Nephron (organoid): ENCODE measurements at regions not wholly inside any gene's neighbourhood (a gene's known extent, or its start where the extent isn't known, plus 50 kb on each side); places are given as distances from the start of the nearest gene placed in this dataset.
A peak's percentile ranks its signal among the peaks of the same experiment; 100 is the strongest.

Experiments used
- H3K27ac Mint-ChIP-seq, 3 experiments: 2 replicates each; pipeline ENCODE4 v1.8.0; 2020; ENCODE audit warnings: mixed read lengths in 3 of 3, mild to moderate bottlenecking in 2 of 3, moderate library complexity in 1 of 3
- H3K27me3 Mint-ChIP-seq: 2 replicates; pipeline ENCODE4 v1.8.0; 2021; ENCODE audit warnings: low read depth, mild to moderate bottlenecking, moderate library complexity, mixed read lengths
- H3K36me3 Mint-ChIP-seq: 2 replicates; pipeline ENCODE4 v1.8.0; 2020; ENCODE audit warnings: low read depth, mixed read lengths
- H3K4me1 Mint-ChIP-seq: 2 replicates; pipeline ENCODE4 v1.8.0; 2020; ENCODE audit warnings: mixed read lengths
- H3K4me3 Mint-ChIP-seq, 3 experiments: 2 replicates each; pipeline ENCODE4 v1.8.0; 2020; ENCODE audit warnings: mild to moderate bottlenecking in 3 of 3, mixed read lengths in 3 of 3, moderate library complexity in 2 of 3
- H3K9me3 Mint-ChIP-seq: 2 replicates; pipeline ENCODE4 v1.8.0; 2020; ENCODE audit warnings: mixed read lengths
- TF ChIP-seq, protein P1 (sequence below), 3 experiments: fragments of 200-600 bp; sonication (generic); IDR thresholded peaks; one replicate each; pipeline ENCODE4 v1.5.0; 2021; ENCODE audit warnings: antibody characterized with exemption in 3 of 3; ENCODE audit not compliant: unreplicated experiment in 3 of 3

DNA sequence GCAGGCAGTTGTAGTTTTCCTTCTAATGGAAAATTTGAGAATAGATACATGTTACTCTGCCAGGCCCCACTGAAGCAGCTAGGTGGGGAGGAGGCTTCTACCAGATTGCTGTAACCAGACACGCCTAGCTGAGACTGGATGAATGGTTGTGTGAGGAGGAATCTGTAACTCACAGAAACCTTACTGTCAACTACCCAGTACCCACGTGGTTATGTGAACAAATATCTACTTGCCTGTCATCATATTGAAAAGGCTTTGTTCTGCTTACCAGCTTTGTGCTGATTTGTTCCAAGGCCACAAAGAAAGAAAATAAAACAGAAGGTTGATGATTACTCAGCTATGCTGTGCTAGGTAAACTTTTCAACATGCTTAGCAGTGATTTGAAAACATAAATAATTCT is 167.2 kb downstream of the CAPZA3 start:
- no peaks in the 10 kb centered on the region for H3K9me3 Mint-ChIP-seq
- H3K27ac Mint-ChIP-seq, result no peak overlapping the region
- no peaks in the 10 kb centered on the region for H3K4me1 Mint-ChIP-seq
- TF ChIP-seq, protein P1, sequence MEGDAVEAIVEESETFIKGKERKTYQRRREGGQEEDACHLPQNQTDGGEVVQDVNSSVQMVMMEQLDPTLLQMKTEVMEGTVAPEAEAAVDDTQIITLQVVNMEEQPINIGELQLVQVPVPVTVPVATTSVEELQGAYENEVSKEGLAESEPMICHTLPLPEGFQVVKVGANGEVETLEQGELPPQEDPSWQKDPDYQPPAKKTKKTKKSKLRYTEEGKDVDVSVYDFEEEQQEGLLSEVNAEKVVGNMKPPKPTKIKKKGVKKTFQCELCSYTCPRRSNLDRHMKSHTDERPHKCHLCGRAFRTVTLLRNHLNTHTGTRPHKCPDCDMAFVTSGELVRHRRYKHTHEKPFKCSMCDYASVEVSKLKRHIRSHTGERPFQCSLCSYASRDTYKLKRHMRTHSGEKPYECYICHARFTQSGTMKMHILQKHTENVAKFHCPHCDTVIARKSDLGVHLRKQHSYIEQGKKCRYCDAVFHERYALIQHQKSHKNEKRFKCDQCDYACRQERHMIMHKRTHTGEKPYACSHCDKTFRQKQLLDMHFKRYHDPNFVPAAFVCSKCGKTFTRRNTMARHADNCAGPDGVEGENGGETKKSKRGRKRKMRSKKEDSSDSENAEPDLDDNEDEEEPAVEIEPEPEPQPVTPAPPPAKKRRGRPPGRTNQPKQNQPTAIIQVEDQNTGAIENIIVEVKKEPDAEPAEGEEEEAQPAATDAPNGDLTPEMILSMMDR (IDR thresholded peaks at IDR 0.05; ENCODE audit: unreplicated experiment in 3 of 3), result no peak
- H3K27me3 Mint-ChIP-seq, result no peaks in the 10 kb centered on the region
- H3K36me3 Mint-ChIP-seq, result no peaks in the 10 kb centered on the region
- no peak overlapping the region for H3K4me3 Mint-ChIP-seq

DNA sequence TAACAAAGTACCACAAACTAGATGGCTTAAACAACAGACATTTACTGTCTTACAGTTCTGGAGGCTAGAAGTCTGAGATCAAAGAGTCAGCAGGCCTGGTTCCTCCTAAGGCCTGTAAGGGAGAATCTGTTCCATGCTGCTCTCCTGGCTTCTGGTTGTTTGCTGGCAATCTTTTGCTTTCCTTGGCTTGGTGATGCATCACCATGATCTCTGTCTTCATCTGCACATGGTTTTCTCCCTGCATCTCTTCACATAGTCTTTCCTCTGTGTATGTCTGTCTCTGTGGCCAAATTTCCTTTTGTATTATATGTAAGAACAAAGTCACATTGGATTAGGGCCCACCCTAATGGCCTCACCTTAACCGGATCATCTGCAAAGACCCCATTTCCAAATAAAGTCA is 168.5 kb downstream of the CAPZA3 start:
- Mint-ChIP-seq H3K27ac (peak overlapping the region in 1 of 3 experiments; percentile 14), H3K4me1 (no peaks in the 10 kb centered on the region), H3K27me3 (no peaks in the 10 kb centered on the region), H3K9me3 (no peaks in the 10 kb centered on the region), H3K4me3 (no peak overlapping the region), H3K36me3 (no peaks in the 10 kb centered on the region)
- TF ChIP-seq, protein P1 (IDR thresholded peaks at IDR 0.05; ENCODE audit: unreplicated experiment in 3 of 3), result no peak

DNA sequence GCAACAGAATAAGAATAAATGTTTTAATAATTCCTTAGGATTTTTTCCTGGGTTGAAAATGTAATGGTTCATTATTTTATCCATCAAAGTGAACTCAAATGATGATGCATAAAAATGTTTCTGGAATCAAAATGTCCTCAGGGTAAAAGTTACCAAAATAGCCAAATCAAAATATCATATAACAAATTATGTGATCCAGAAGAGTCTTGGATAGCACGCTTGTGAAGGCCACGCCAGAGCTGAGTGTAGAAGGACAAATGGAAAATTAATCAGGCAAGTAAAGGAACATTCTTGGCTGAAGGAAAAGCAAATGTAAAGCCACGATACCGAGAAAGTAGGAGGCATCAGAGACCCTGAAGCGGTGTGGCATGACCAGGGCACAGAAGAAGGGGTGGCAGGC is 169.2 kb downstream of the CAPZA3 start:
- TF ChIP-seq, protein P1 (IDR thresholded peaks at IDR 0.05; ENCODE audit: unreplicated experiment in 3 of 3), result no peak

GRCh38 chr12:18907728-18908127 is 169.8 kb downstream of the CAPZA3 start:
- Mint-ChIP-seq H3K4me1 (no peaks in the 10 kb centered on the region), H3K36me3 (no peaks in the 10 kb centered on the region), H3K4me3 (no peak overlapping the region), H3K9me3 (no peaks in the 10 kb centered on the region), H3K27me3 (no peaks in the 10 kb centered on the region), H3K27ac (no peak overlapping the region)
- TF ChIP-seq, protein P1 (IDR thresholded peaks at IDR 0.05; ENCODE audit: unreplicated experiment in 3 of 3), result no peak

More for the DNA sequence above, 169.2 kb downstream of the CAPZA3 start:
- no peak overlapping the region for H3K4me3 Mint-ChIP-seq
- H3K36me3 Mint-ChIP-seq, result no peaks in the 10 kb centered on the region
- H3K27ac Mint-ChIP-seq, result no peak overlapping the region
- H3K4me1 Mint-ChIP-seq, result no peaks in the 10 kb centered on the region
- no peaks in the 10 kb centered on the region for H3K27me3 Mint-ChIP-seq
- H3K9me3 Mint-ChIP-seq, result no peaks in the 10 kb centered on the region

DNA sequence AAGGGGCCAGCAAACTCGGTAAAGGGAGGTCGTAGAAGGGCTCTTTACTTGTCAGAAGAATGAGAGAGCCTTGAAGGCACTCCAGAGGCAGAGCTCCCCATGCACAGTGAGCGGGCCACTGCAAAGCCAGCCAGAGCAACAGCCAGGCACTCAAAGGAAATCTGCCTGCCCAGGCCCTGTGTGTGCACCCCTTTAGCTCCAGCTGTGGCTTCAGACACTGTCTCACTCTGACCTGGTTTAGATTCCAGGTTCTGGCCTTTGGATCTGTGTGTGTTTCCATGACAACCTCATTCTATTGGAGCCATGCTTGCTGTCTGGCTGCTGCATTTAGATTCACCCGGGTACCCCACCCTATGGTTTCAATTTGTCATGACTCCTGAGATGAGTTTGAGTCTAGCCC is 170.3 kb downstream of the CAPZA3 start:
- Mint-ChIP-seq H3K9me3 (no peaks in the 10 kb centered on the region), H3K4me1 (no peaks in the 10 kb centered on the region), H3K36me3 (no peaks in the 10 kb centered on the region), H3K27me3 (no peaks in the 10 kb centered on the region), H3K4me3 (no peak overlapping the region), H3K27ac (peak overlapping the region in 1 of 3 experiments; percentile 4)
- TF ChIP-seq, protein P1 (IDR thresholded peaks at IDR 0.05; ENCODE audit: unreplicated experiment in 3 of 3), result no peak

DNA sequence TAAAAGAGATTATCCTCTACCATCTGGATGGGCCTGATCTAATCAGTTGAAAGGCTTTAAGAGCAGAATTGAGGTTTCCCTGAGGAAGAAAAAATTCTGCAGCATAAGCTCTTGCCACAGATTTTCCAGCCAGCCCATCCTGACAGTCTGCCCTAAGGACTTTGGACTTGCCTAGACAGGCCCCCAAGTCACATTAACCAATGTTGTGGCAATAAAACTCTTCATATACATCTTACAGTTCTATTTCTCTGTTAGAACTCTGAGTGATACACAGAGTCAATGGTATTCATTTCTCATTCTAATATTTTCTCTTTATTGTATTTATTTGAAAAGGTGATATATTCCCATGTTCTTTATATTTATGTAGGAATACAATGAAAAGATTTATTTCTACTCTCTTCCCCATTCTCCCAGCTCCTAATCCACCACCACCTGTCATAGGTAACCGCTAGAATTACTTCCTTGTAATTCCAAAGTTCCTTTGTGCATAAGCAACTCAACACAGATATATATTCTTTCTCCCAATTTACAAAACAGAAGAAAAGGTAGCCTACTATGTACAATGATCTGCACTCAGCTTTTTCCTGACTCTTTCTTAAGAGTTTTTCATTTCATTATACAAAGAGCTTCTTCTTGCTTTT is 182.1 kb downstream of the CAPZA3 start:
- TF ChIP-seq, protein P1 (IDR thresholded peaks at IDR 0.05; ENCODE audit: unreplicated experiment in 3 of 3), result no peak
- H3K36me3 Mint-ChIP-seq, result no peaks in the 10 kb centered on the region
- no peaks in the 10 kb centered on the region for H3K9me3 Mint-ChIP-seq
- no peak overlapping the region for H3K4me3 Mint-ChIP-seq
- no peaks in the 10 kb centered on the region for H3K27me3 Mint-ChIP-seq
- H3K27ac Mint-ChIP-seq, result no peak overlapping the region
- H3K4me1 Mint-ChIP-seq, result no peaks in the 10 kb centered on the region
